PC-3 (cell line): ENCODE measurements at regions not wholly inside any gene's neighbourhood (a gene's known extent, or its start where the extent isn't known, plus 50 kb on each side); places are given as distances from the start of the nearest gene placed in this dataset.

Experiments used
- CTCF ChIP-seq: fragments of 300-600 bp; sonication (generic); conservative IDR thresholded peaks from 2 replicates; pipeline ENCODE4 v1.5.1; 2017; ENCODE audit warnings: antibody characterized with exemption, low read depth, mild to moderate bottlenecking, low read length
- EZH2 ChIP-seq: fragments of 300-600 bp; sonication (generic); IDR thresholded peaks from one replicate; pipeline ENCODE4 v1.6.1; 2017; ENCODE audit warnings: antibody characterized with exemption, mild to moderate bottlenecking, low read length; ENCODE audit not compliant: unreplicated experiment
- EZH2phosphoT487 ChIP-seq: fragments of 300-600 bp; sonication (generic); IDR thresholded peaks from 2 replicates; pipeline ENCODE4 v1.6.1; 2018; ENCODE audit warnings: mild to moderate bottlenecking, antibody characterized with exemption, low read length, borderline replicate concordance

DNA sequence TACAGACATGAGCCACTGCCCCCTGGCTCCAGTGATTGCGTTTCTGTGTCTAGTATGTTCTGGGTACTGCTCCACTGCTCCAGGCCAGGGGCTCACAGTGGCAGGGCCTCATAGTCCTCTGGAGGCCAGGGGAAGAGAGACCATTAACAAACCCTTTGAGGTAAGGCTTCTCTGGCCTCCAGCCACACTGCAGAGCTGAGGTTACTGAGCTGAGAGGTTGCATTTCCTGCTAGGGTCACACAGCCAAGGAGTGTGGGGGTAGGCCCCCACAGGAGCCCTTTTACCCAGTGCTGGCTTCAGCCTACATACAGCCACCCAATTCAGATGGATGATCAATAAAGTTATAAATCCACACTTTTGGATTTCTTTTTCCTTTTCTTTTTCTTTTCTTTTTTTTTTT is 50.4 kb upstream of the DLX4 start:
- TF ChIP-seq CTCF = no peak
- no peak for TF ChIP-seq EZH2
- no peak for TF ChIP-seq EZH2phosphoT487
